ENCODE measurements at regions not wholly inside any gene's neighbourhood (a gene's known extent, or its start where the extent isn't known, plus 50 kb on each side); places are given as distances from the start of the nearest gene placed in this dataset.

GRCh38 chr5:38099205-38100168 lies 158.9 kb upstream of the EGFLAM start:
- no peaks in the 10 kb centered on the region for H3K36me3 ChIP-seq (ENCODE audit: control insufficient read depth, insufficient read depth, low read length)
- peaks cover 3% of the 10 kb centered on the region for H3K27me3 ChIP-seq (ENCODE audit: control insufficient read depth, insufficient read depth, low read length)
- no peak for TF ChIP-seq CTCF (conservative IDR thresholded peaks at IDR 0.05 in 1 of 2, IDR thresholded peaks at IDR 0.05 in 1 of 2; ENCODE audit: low read depth in 1 of 2, low read length in 2 of 2)
- no peak for TF ChIP-seq EZH2 (IDR thresholded peaks at IDR 0.05; ENCODE audit: low read length, missing control alignments)
- H3K4me2 ChIP-seq (ENCODE audit: extremely low read depth, insufficient read depth, low read length) = no peak overlapping the region
- no peaks in the 10 kb centered on the region for H3K79me2 ChIP-seq (ENCODE audit: control insufficient read depth, insufficient read depth, low read length)
- DNase-seq (ENCODE audit: low read depth in 2 of 2) = no peak
- no peak overlapping the region for H3K27ac ChIP-seq (ENCODE audit: insufficient read depth, low read length)
- H2AFZ ChIP-seq (ENCODE audit: low read length) = no peak overlapping the region
- H3K9me3 ChIP-seq (ENCODE audit: control insufficient read depth, insufficient read depth, low read depth, low read length) = no peaks in the 10 kb centered on the region
- H3K4me1 ChIP-seq (ENCODE audit: control insufficient read depth, extremely low read depth, insufficient read depth, low read length) = no peaks in the 10 kb centered on the region
- no peaks in the 10 kb centered on the region for H4K20me1 ChIP-seq (ENCODE audit: control insufficient read depth, extremely low read depth, insufficient read depth, low read length)
- H3K9ac ChIP-seq (ENCODE audit: insufficient read depth, low read length) = no peak overlapping the region
- no peak overlapping the region for H3K4me3 ChIP-seq (replicated peaks in 1 of 4; ENCODE audit: control extremely low read depth in 1 of 4, insufficient read depth in 1 of 4, low read depth in 3 of 4, low read length in 4 of 4)

- no peaks in the 10 kb centered on the region for H4K20me1 ChIP-seq (ENCODE audit: control insufficient read depth, extremely low read depth, insufficient read depth, low read length)
- no peak for DNase-seq (ENCODE audit: low read depth in 2 of 2)
- no peaks in the 10 kb centered on the region for H3K9me3 ChIP-seq (ENCODE audit: control insufficient read depth, insufficient read depth, low read depth, low read length)
- H3K4me1 ChIP-seq (ENCODE audit: control insufficient read depth, extremely low read depth, insufficient read depth, low read length) = no peaks in the 10 kb centered on the region
- no peaks in the 10 kb centered on the region for H3K36me3 ChIP-seq (ENCODE audit: control insufficient read depth, insufficient read depth, low read length)
- no peak overlapping the region for H3K9ac ChIP-seq (ENCODE audit: insufficient read depth, low read length)
- TF ChIP-seq CTCF (conservative IDR thresholded peaks at IDR 0.05 in 1 of 2, IDR thresholded peaks at IDR 0.05 in 1 of 2; ENCODE audit: low read depth in 1 of 2, low read length in 2 of 2) (no peak), EZH2 (IDR thresholded peaks at IDR 0.05; ENCODE audit: low read length, missing control alignments) (no peak)
- no peak overlapping the region for H3K4me2 ChIP-seq (ENCODE audit: extremely low read depth, insufficient read depth, low read length)
- no peak overlapping the region for H2AFZ ChIP-seq (ENCODE audit: low read length)
- no peak overlapping the region for H3K4me3 ChIP-seq (replicated peaks in 1 of 4; ENCODE audit: control extremely low read depth in 1 of 4, insufficient read depth in 1 of 4, low read depth in 3 of 4, low read length in 4 of 4)
- no peak overlapping the region for H3K27ac ChIP-seq (ENCODE audit: insufficient read depth, low read length)
- no peaks in the 10 kb centered on the region for H3K79me2 ChIP-seq (ENCODE audit: control insufficient read depth, insufficient read depth, low read length)
- H3K27me3 ChIP-seq (ENCODE audit: control insufficient read depth, insufficient read depth, low read length) = peaks cover 3% of the 10 kb centered on the region
Measured at GRCh38 chr5:38094889-38095288, 163.5 kb upstream of the EGFLAM start.

DNA sequence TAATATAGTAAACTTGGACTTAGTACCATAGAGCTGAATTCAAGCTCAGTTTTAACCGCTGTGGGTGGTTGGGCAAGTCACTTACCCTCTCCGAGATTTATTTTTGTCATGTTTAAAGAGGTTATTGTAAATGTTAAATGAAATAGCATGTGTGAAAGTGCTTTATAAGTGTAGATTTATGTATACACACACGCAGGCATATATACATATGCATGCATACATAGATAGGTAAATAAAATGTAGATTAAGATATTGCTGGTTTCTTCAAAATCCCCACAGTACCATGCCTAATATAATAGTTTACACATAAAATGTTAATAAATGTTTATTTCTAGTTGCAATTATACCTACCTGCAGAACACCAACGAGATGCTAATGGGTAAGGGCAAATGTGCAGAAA lies 164.5 kb upstream of the EGFLAM start:
- H3K79me2 ChIP-seq (ENCODE audit: control insufficient read depth, insufficient read depth, low read length) = no peaks in the 10 kb centered on the region
- no peak overlapping the region for H2AFZ ChIP-seq (ENCODE audit: low read length)
- no peaks in the 10 kb centered on the region for H4K20me1 ChIP-seq (ENCODE audit: control insufficient read depth, extremely low read depth, insufficient read depth, low read length)
- H3K36me3 ChIP-seq (ENCODE audit: control insufficient read depth, insufficient read depth, low read length) = no peaks in the 10 kb centered on the region
- peaks cover 3% of the 10 kb centered on the region for H3K27me3 ChIP-seq (ENCODE audit: control insufficient read depth, insufficient read depth, low read length)
- no peak overlapping the region for H3K4me3 ChIP-seq (replicated peaks in 1 of 4; ENCODE audit: control extremely low read depth in 1 of 4, insufficient read depth in 1 of 4, low read depth in 3 of 4, low read length in 4 of 4)
- no peak for TF ChIP-seq CTCF (conservative IDR thresholded peaks at IDR 0.05 in 1 of 2, IDR thresholded peaks at IDR 0.05 in 1 of 2; ENCODE audit: low read depth in 1 of 2, low read length in 2 of 2)
- no peak for TF ChIP-seq EZH2 (IDR thresholded peaks at IDR 0.05; ENCODE audit: low read length, missing control alignments)
- no peaks in the 10 kb centered on the region for H3K9me3 ChIP-seq (ENCODE audit: control insufficient read depth, insufficient read depth, low read depth, low read length)
- H3K4me1 ChIP-seq (ENCODE audit: control insufficient read depth, extremely low read depth, insufficient read depth, low read length) = no peaks in the 10 kb centered on the region
- H3K4me2 ChIP-seq (ENCODE audit: extremely low read depth, insufficient read depth, low read length) = no peak overlapping the region
- DNase-seq (ENCODE audit: low read depth in 2 of 2) = no peak
- no peak overlapping the region for H3K9ac ChIP-seq (ENCODE audit: insufficient read depth, low read length)
- H3K27ac ChIP-seq (ENCODE audit: insufficient read depth, low read length) = no peak overlapping the region
